DOHH2 (cell line): ENCODE measurements at regions not wholly inside any gene's neighbourhood (a gene's known extent, or its start where the extent isn't known, plus 50 kb on each side); places are given as distances from the start of the nearest gene placed in this dataset.

Source experiments
- H3F3A ChIP-seq: fragments of 200-600 bp; sonication (generic), shearing (Covaris generic); 2 replicates; pipeline ENCODE4 v1.6.0; 2016; ENCODE audit warnings: antibody characterized with exemption, mild to moderate bottlenecking; ENCODE audit not compliant: control insufficient read depth, insufficient read depth
- H3K27ac ChIP-seq: fragments of 200-600 bp; sonication (generic); 2 replicates; pipeline ENCODE4 v1.5.1; 2014; ENCODE audit warnings: low read depth, mild to moderate bottlenecking, low read length, moderate library complexity
- H3K27me3 ChIP-seq: fragments of 200-600 bp; sonication (generic); 2 replicates; pipeline ENCODE4 v1.6.1; 2014; ENCODE audit warnings: mild to moderate bottlenecking, low read length, mixed read lengths; ENCODE audit not compliant: control insufficient read depth
- H3K36me3 ChIP-seq: fragments of 200-600 bp; sonication (generic); 2 replicates; pipeline ENCODE4 v1.6.1; 2014; ENCODE audit warnings: mild to moderate bottlenecking, low read length, moderate library complexity, mixed read lengths; ENCODE audit not compliant: control insufficient read depth
- H3K4me1 ChIP-seq: fragments of 200-600 bp; sonication (generic); 2 replicates; pipeline ENCODE4 v1.6.1; 2014; ENCODE audit warnings: mild to moderate bottlenecking, low read length, mixed read lengths; ENCODE audit not compliant: control insufficient read depth
- H3K4me2 ChIP-seq: fragments of 200-600 bp; sonication (generic); 2 replicates; pipeline ENCODE4 v1.6.0; 2014; ENCODE audit warnings: mild to moderate bottlenecking, low read length, moderate library complexity
- H3K4me3 ChIP-seq: fragments of 200-600 bp; sonication (generic); 2 replicates; pipeline ENCODE4 v1.5.1; 2014; ENCODE audit warnings: mild to moderate bottlenecking, low read length, mixed read lengths
- H3K79me2 ChIP-seq: fragments of 200-600 bp; sonication (generic); 2 replicates; pipeline ENCODE4 v1.6.1; 2014; ENCODE audit warnings: mild to moderate bottlenecking, low read length, mixed read lengths; ENCODE audit not compliant: control insufficient read depth
- H3K9me2 ChIP-seq: fragments of 200-600 bp; sonication (generic); replicated peaks from 2 replicates; pipeline ENCODE4 v1.6.1; 2014; ENCODE audit warnings: mild to moderate bottlenecking, low read length, mixed read lengths; ENCODE audit not compliant: control insufficient read depth
- H3K9me3 ChIP-seq: fragments of 200-600 bp; sonication (generic); 2 replicates; pipeline ENCODE4 v1.6.1; 2014; ENCODE audit warnings: antibody characterized with exemption, low read length, mixed read lengths; ENCODE audit not compliant: control insufficient read depth, insufficient read depth
- H4K20me1 ChIP-seq: fragments of 200-600 bp; sonication (generic); 2 replicates; pipeline ENCODE4 v1.6.0; 2014; ENCODE audit warnings: low read depth, mild to moderate bottlenecking, antibody characterized with exemption, low read length, moderate library complexity; ENCODE audit not compliant: control insufficient read depth, insufficient read depth
- EZH2phosphoT487 ChIP-seq: fragments of 200-600 bp; sonication (generic); IDR thresholded peaks from 2 replicates; pipeline ENCODE4 v1.6.1; 2017; ENCODE audit warnings: borderline replicate concordance, mild to moderate bottlenecking, antibody characterized with exemption, low read length, moderate library complexity, mixed read lengths
- TF ChIP-seq, protein P1 (sequence below): fragments of 200-600 bp; sonication (generic); IDR thresholded peaks from one replicate; pipeline ENCODE4 v1.5.1; 2014; ENCODE audit warnings: antibody characterized with exemption, mild to moderate bottlenecking, low read depth, low read length; ENCODE audit not compliant: poor library complexity, severe bottlenecking

DNA sequence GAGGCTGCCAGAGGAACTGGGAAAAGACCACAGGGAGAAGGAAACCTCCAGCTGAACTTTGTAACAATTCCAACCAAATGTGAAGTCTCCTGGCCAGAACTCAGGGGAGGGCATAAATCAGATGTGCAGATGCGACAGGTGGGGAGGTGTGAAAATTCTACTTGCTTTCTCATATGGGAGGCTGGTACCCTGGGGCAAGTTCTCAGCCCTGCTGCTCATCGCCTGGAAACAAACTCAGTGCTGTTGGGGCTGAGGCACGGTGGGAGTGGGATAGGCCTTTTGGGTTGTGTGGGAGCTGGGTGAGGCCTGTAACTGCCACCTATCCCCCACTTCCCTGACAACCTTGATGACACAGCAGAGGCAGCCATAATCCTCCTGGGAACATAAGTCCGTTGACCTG is 179.6 kb downstream of the ASB1 start:
- H3K9me2 ChIP-seq: no peaks in the 10 kb centered on the region
- H3F3A ChIP-seq: no peaks in the 10 kb centered on the region
- H3K79me2 ChIP-seq: no peaks in the 10 kb centered on the region
- H4K20me1 ChIP-seq: no peaks in the 10 kb centered on the region
- H3K27ac ChIP-seq: no peak overlapping the region
- no peaks in the 10 kb centered on the region for H3K36me3 ChIP-seq
- no peak overlapping the region for H3K4me3 ChIP-seq
- H3K4me1 ChIP-seq: no peaks in the 10 kb centered on the region
- TF ChIP-seq EZH2phosphoT487: no peak
- TF ChIP-seq, protein P1, sequence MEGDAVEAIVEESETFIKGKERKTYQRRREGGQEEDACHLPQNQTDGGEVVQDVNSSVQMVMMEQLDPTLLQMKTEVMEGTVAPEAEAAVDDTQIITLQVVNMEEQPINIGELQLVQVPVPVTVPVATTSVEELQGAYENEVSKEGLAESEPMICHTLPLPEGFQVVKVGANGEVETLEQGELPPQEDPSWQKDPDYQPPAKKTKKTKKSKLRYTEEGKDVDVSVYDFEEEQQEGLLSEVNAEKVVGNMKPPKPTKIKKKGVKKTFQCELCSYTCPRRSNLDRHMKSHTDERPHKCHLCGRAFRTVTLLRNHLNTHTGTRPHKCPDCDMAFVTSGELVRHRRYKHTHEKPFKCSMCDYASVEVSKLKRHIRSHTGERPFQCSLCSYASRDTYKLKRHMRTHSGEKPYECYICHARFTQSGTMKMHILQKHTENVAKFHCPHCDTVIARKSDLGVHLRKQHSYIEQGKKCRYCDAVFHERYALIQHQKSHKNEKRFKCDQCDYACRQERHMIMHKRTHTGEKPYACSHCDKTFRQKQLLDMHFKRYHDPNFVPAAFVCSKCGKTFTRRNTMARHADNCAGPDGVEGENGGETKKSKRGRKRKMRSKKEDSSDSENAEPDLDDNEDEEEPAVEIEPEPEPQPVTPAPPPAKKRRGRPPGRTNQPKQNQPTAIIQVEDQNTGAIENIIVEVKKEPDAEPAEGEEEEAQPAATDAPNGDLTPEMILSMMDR: no peak
- no peaks in the 10 kb centered on the region for H3K27me3 ChIP-seq
- H3K9me3 ChIP-seq: no peaks in the 10 kb centered on the region
- no peak overlapping the region for H3K4me2 ChIP-seq

DNA sequence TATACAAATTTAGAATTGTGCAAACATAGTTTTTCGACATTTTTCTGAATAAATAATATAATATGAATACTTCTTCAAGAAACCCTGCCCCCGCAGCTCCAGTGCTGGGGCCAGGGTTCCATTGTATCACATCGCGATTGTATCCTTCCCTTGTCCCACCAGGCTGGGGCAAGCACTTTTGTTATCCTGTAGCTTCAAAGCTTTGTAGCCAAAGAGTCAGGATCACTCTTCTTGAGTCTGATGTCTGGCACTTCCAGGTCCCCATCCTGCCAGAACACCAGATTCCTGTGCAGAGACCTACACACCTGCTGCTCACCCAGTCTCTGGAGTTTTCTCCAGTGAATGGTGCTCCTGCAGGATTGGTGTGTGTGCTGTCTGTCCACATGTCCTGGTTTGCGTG is 186.9 kb downstream of the ASB1 start:
- Histone ChIP-seq H3K27me3 (no peaks in the 10 kb centered on the region), H3K79me2 (no peaks in the 10 kb centered on the region), H4K20me1 (no peaks in the 10 kb centered on the region), H3K9me2 (no peaks in the 10 kb centered on the region), H3K36me3 (no peaks in the 10 kb centered on the region), H3K4me1 (no peaks in the 10 kb centered on the region), H3K4me2 (no peak overlapping the region), H3K4me3 (no peak overlapping the region), H3K9me3 (no peaks in the 10 kb centered on the region), H3F3A (no peaks in the 10 kb centered on the region), H3K27ac (no peak overlapping the region)
- TF ChIP-seq, protein P1: no peak
- TF ChIP-seq EZH2phosphoT487: no peak

DNA sequence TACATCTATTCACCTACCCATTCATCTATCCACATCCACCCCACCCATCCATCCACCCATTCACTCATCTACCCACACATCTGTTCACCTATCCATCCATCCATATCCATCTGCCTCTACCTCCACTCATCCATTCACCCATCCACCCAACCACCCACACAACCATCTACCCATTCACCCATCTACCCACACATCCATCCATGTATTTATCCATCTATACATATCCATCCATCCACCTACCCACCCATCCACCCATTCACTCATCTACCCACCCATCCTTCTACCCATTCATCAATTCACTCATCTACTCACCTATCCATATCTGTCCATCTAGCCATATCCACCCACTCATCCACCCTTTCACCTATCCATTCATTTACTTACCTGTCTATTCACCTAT is 187.6 kb downstream of the ASB1 start:
- Histone ChIP-seq H3K79me2 (no peaks in the 10 kb centered on the region), H3K27me3 (no peaks in the 10 kb centered on the region), H3K4me3 (no peak overlapping the region), H3K4me1 (no peaks in the 10 kb centered on the region), H3F3A (no peaks in the 10 kb centered on the region), H3K4me2 (no peak overlapping the region), H3K9me3 (no peaks in the 10 kb centered on the region), H3K9me2 (no peaks in the 10 kb centered on the region), H3K27ac (no peak overlapping the region), H4K20me1 (no peaks in the 10 kb centered on the region), H3K36me3 (no peaks in the 10 kb centered on the region)
- TF ChIP-seq, protein P1: no peak
- TF ChIP-seq EZH2phosphoT487: no peak

DNA sequence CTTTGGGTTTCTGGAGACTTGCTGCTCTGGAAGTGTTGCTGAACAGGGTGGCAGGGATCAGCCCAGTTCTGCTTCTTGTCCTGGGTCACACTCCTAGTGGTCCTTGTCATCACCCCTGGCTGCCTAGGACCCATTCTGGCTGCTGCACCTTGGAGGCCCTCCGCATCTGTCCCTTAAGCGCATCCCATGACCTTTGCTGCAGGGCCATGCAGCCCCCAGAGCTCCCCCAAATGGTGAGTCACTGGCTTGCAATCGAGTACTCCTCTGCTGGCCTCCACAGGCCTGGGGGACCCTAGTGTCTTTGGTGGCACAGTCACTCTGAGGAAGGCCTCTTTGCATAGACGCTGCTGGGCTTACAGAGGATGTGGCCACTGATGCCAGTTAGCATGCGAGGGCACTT is 188.5 kb downstream of the ASB1 start:
- no peaks in the 10 kb centered on the region for H4K20me1 ChIP-seq
- no peaks in the 10 kb centered on the region for H3K9me2 ChIP-seq
- H3K27ac ChIP-seq: no peak overlapping the region
- no peak overlapping the region for H3K4me3 ChIP-seq
- TF ChIP-seq, protein P1: no peak
- no peak for TF ChIP-seq EZH2phosphoT487
- no peaks in the 10 kb centered on the region for H3K4me1 ChIP-seq
- no peak overlapping the region for H3K4me2 ChIP-seq
- no peaks in the 10 kb centered on the region for H3K9me3 ChIP-seq
- no peaks in the 10 kb centered on the region for H3K27me3 ChIP-seq
- no peaks in the 10 kb centered on the region for H3K36me3 ChIP-seq
- H3K79me2 ChIP-seq: no peaks in the 10 kb centered on the region
- no peaks in the 10 kb centered on the region for H3F3A ChIP-seq
